Calu3 (cell line): ENCODE measurements at regions not wholly inside any gene's neighbourhood (a gene's known extent, or its start where the extent isn't known, plus 50 kb on each side); places are given as distances from the start of the nearest gene placed in this dataset.

ENCODE experiments used
- BruUV-seq: library from RNA; stranded (reverse); fragments of 400-500 nt; replicated peaks from 2 replicates; lab custom pipeline; 2021; lab: Mats Ljungman, UMichigan
- CTCF ChIA-PET: fragments of 300-600 bp; sonication (Branson Sonifier 250); formaldehyde crosslinking; loops from one replicate; lab custom pipeline; 2022; ENCODE audit warnings: antibody characterized with exemption; lab: Charles Lee
- DNase-seq: peaks from one replicate; pipeline ENCODE4 v3.0.0; 2022
- H3K27ac Mint-ChIP-seq: one replicate; pipeline ENCODE4 v1.8.0; 2022; ENCODE audit warnings: mixed read lengths; ENCODE audit not compliant: unreplicated experiment
- H3K27me3 Mint-ChIP-seq: one replicate; pipeline ENCODE4 v1.8.0; 2022; ENCODE audit warnings: mixed read lengths; ENCODE audit not compliant: unreplicated experiment
- H3K36me3 Mint-ChIP-seq: one replicate; pipeline ENCODE4 v1.8.0; 2022; ENCODE audit warnings: mild to moderate bottlenecking, moderate library complexity, mixed read lengths; ENCODE audit not compliant: insufficient read depth, unreplicated experiment
- H3K4me1 Mint-ChIP-seq: one replicate; pipeline ENCODE4 v1.8.0; 2022; ENCODE audit warnings: mild to moderate bottlenecking, low read depth, mixed read lengths; ENCODE audit not compliant: unreplicated experiment
- H3K4me3 Mint-ChIP-seq: one replicate; pipeline ENCODE4 v1.8.0; 2022; ENCODE audit warnings: mild to moderate bottlenecking, low read depth, moderate library complexity, mixed read lengths; ENCODE audit not compliant: unreplicated experiment
- H3K9me3 Mint-ChIP-seq: one replicate; pipeline ENCODE4 v1.8.0; 2022; ENCODE audit warnings: low read depth, mixed read lengths; ENCODE audit not compliant: unreplicated experiment
- CTCF ChIP-seq: fragments of 200-600 bp; IDR thresholded peaks from one replicate; pipeline ENCODE4 v1.8.0; 2022; ENCODE audit warnings: antibody characterized with exemption; ENCODE audit not compliant: unreplicated experiment
- intact Hi-C: fragments of 100-400 bp; cut with micrococcal nuclease; formaldehyde crosslinking; loops from one replicate; pipeline ENCODE4 v1.10.0; 2022; ENCODE audit not compliant: unreplicated experiment

- CTCF ChIA-PET = no interaction called here
- Mint-ChIP-seq H3K9me3 (no peaks in the 10 kb centered on the region), H3K36me3 (no peaks in the 10 kb centered on the region), H3K27me3 (no peaks in the 10 kb centered on the region), H3K27ac (no peak overlapping the region), H3K4me1 (peaks cover 47% of the 10 kb centered on the region), H3K4me3 (no peak overlapping the region)
- no peak for DNase-seq
- intact Hi-C loops = no loop called here
- no peak for TF ChIP-seq CTCF
- BruUV-seq = no TSS peak
Measured at GRCh38 chr13:31964168-31964567, 67.4 kb upstream of the FRY start.

- peaks cover 47% of the 10 kb centered on the region for H3K4me1 Mint-ChIP-seq
- TF ChIP-seq CTCF = no peak
- intact Hi-C loops = no loop called here
- peak overlapping the region; percentile 43 for H3K4me3 Mint-ChIP-seq
- no TSS peak for BruUV-seq
- CTCF ChIA-PET = no interaction called here
- no peaks in the 10 kb centered on the region for H3K27me3 Mint-ChIP-seq
- DNase-seq = no peak
- H3K9me3 Mint-ChIP-seq = no peaks in the 10 kb centered on the region
- H3K27ac Mint-ChIP-seq = peak overlapping the region; percentile 95
- H3K36me3 Mint-ChIP-seq = no peaks in the 10 kb centered on the region
Measured at GRCh38 chr13:31965361-31966066, 66.1 kb upstream of the FRY start.

- no peak for DNase-seq
Measured at GRCh38 chr13:31967155-31967554, 64.4 kb upstream of the FRY start.

GRCh38 chr13:31968473-31968872, 63.1 kb upstream of the FRY start:
- H3K4me3 Mint-ChIP-seq = no peak overlapping the region
- no peak for TF ChIP-seq CTCF
- H3K27me3 Mint-ChIP-seq = no peaks in the 10 kb centered on the region
- DNase-seq = peak; percentile 59
- CTCF ChIA-PET = interaction anchor here (1.6 kb wide), 1 partner anchor 125 kb away, joined by 3 read pairs; no protein-coding TSS in a partner anchor
- peak overlapping the region; percentile 34 for H3K27ac Mint-ChIP-seq
- no TSS peak for BruUV-seq
- no peaks in the 10 kb centered on the region for H3K9me3 Mint-ChIP-seq
- intact Hi-C loops = no loop called here
- H3K36me3 Mint-ChIP-seq = no peaks in the 10 kb centered on the region
- peaks cover 46% of the 10 kb centered on the region for H3K4me1 Mint-ChIP-seq

More at GRCh38 chr13:31967155-31967554, 64.4 kb upstream of the FRY start:
- no TSS peak for BruUV-seq
- no peaks in the 10 kb centered on the region for H3K27me3 Mint-ChIP-seq
- CTCF ChIA-PET = interaction anchor here (0.6 to 1.6 kb wide), 4 partner anchors 22 to 126 kb away, joined by 3 to 8 read pairs (median 4); no protein-coding TSS in a partner anchor
- H3K9me3 Mint-ChIP-seq = no peaks in the 10 kb centered on the region
- no peaks in the 10 kb centered on the region for H3K36me3 Mint-ChIP-seq
- peaks cover 47% of the 10 kb centered on the region for H3K4me1 Mint-ChIP-seq
- no peak overlapping the region for H3K4me3 Mint-ChIP-seq
- H3K27ac Mint-ChIP-seq = no peak overlapping the region
- no peak for TF ChIP-seq CTCF
- intact Hi-C loops = no loop called here
